HFFc6 (cell line): ENCODE measurements at regions not wholly inside any gene's neighbourhood (a gene's known extent, or its start where the extent isn't known, plus 50 kb on each side); places are given as distances from the start of the nearest gene placed in this dataset.

Experiments
- DNase-seq: peaks from one replicate; pipeline ENCODE4 v3.0.0-alpha.2; 2018
- H3K27ac Mint-ChIP-seq: 2 replicates; pipeline ENCODE4 v1.8.0; 2020; ENCODE audit warnings: mild to moderate bottlenecking, mixed read lengths
- H3K27me3 Mint-ChIP-seq: 2 replicates; pipeline ENCODE4 v1.8.0; 2021; ENCODE audit warnings: mild to moderate bottlenecking, moderate library complexity, mixed read lengths; ENCODE audit not compliant: insufficient read depth
- H3K36me3 Mint-ChIP-seq: 2 replicates; pipeline ENCODE4 v1.8.0; 2021; ENCODE audit warnings: low read depth, mixed read lengths
- H3K4me1 Mint-ChIP-seq: 2 replicates; pipeline ENCODE4 v1.8.0; 2020; ENCODE audit warnings: low read depth, mixed read lengths
- H3K4me3 Mint-ChIP-seq: 2 replicates; pipeline ENCODE4 v1.8.0; 2020; ENCODE audit warnings: mild to moderate bottlenecking, moderate library complexity, mixed read lengths
- H3K9me3 Mint-ChIP-seq: 2 replicates; pipeline ENCODE4 v1.8.0; 2020; ENCODE audit warnings: mild to moderate bottlenecking, mixed read lengths
- CTCF ChIP-seq: fragments of 200-600 bp; sonication (generic); IDR thresholded peaks from 2 replicates; pipeline ENCODE4 v1.5.0; 2021; ENCODE audit warnings: antibody characterized with exemption, mild to moderate bottlenecking

- H3K4me1 Mint-ChIP-seq, result no peaks in the 10 kb centered on the region
- TF ChIP-seq CTCF, result no peak
- no peak overlapping the region for H3K4me3 Mint-ChIP-seq
- no peaks in the 10 kb centered on the region for H3K36me3 Mint-ChIP-seq
- peaks cover 19% of the 10 kb centered on the region for H3K9me3 Mint-ChIP-seq
- DNase-seq, result no peak
- no peaks in the 10 kb centered on the region for H3K27me3 Mint-ChIP-seq
- H3K27ac Mint-ChIP-seq, result no peak overlapping the region
Observed at GRCh38 chr13:82036602-82037001, 1695.7 kb upstream of the SPRY2 start.

- DNase-seq, result no peak
- H3K27me3 Mint-ChIP-seq, result no peaks in the 10 kb centered on the region
- no peak overlapping the region for H3K4me3 Mint-ChIP-seq
- no peak for TF ChIP-seq CTCF
- no peaks in the 10 kb centered on the region for H3K36me3 Mint-ChIP-seq
- peaks cover 12% of the 10 kb centered on the region for H3K9me3 Mint-ChIP-seq
- H3K4me1 Mint-ChIP-seq, result no peaks in the 10 kb centered on the region
- H3K27ac Mint-ChIP-seq, result no peak overlapping the region
Observed at GRCh38 chr13:82011355-82011754, 1670.4 kb upstream of the SPRY2 start.

- H3K27ac Mint-ChIP-seq, result no peak overlapping the region
Observed at GRCh38 chr13:82010780-82011179, 1669.9 kb upstream of the SPRY2 start.

GRCh38 chr13:82002710-82003109 is 1661.8 kb upstream of the SPRY2 start:
- Mint-ChIP-seq H3K27me3 (peaks cover 2% of the 10 kb centered on the region; the same call in 1 of the 2 replicates), H3K27ac (no peak overlapping the region), H3K4me1 (no peaks in the 10 kb centered on the region), H3K9me3 (peaks cover 14% of the 10 kb centered on the region), H3K4me3 (no peak overlapping the region), H3K36me3 (no peaks in the 10 kb centered on the region)
- no peak for TF ChIP-seq CTCF
- DNase-seq, result no peak

More at GRCh38 chr13:82010780-82011179, 1669.9 kb upstream of the SPRY2 start:
- no peaks in the 10 kb centered on the region for H3K4me1 Mint-ChIP-seq
- TF ChIP-seq CTCF, result no peak
- no peak for DNase-seq
- H3K9me3 Mint-ChIP-seq, result peaks cover 15% of the 10 kb centered on the region
- H3K27me3 Mint-ChIP-seq, result no peaks in the 10 kb centered on the region
- H3K4me3 Mint-ChIP-seq, result no peak overlapping the region
- no peaks in the 10 kb centered on the region for H3K36me3 Mint-ChIP-seq

- no peak for DNase-seq
- Mint-ChIP-seq H3K4me3 (no peak overlapping the region), H3K9me3 (peaks cover under 1% of the 10 kb centered on the region; the same call in 1 of the 2 replicates), H3K27ac (no peak overlapping the region), H3K27me3 (peaks cover 2% of the 10 kb centered on the region; the same call in 1 of the 2 replicates), H3K36me3 (no peaks in the 10 kb centered on the region), H3K4me1 (no peaks in the 10 kb centered on the region)
- no peak for TF ChIP-seq CTCF
Observed at GRCh38 chr13:81995316-81995715, 1654.4 kb upstream of the SPRY2 start.

- Mint-ChIP-seq H3K27me3 (no peaks in the 10 kb centered on the region), H3K4me1 (no peaks in the 10 kb centered on the region), H3K4me3 (no peak overlapping the region), H3K36me3 (no peaks in the 10 kb centered on the region), H3K9me3 (peaks cover 5% of the 10 kb centered on the region), H3K27ac (no peak overlapping the region)
- DNase-seq, result no peak
- TF ChIP-seq CTCF, result no peak
Observed at GRCh38 chr13:81990652-81991051, 1649.7 kb upstream of the SPRY2 start.
